ENCODE measurements at regions not wholly inside any gene's neighbourhood (a gene's known extent, or its start where the extent isn't known, plus 50 kb on each side); places are given as distances from the start of the nearest gene placed in this dataset.

DNA sequence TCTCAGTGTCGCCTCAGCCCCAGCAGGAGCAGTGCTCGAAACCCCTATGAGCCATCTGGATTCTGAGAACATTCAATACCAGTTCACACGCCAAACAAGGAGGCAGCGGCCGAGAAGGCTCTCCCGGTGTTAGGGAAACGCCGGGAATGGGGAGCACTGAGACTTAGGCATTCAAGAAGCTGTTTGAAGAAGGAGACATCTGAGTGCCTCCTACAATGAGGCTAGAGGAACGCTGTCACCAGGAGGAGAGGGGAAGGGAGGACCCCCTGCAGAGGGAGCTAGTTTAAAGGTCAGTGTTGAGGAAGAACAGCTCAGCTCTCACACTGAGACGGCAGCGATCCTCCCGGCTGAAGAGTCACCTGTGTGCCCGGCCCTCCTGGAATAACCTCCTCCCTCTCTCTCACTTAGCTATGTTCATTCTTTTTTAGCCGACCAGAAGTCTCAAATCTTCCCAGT is 69.9 kb downstream of the SERPINA3 start:
- no peak for TF ChIP-seq EZH2 (optimal IDR thresholded peaks at IDR 0.05; ENCODE audit: low read depth, low read length)
- TF ChIP-seq, protein P1, sequence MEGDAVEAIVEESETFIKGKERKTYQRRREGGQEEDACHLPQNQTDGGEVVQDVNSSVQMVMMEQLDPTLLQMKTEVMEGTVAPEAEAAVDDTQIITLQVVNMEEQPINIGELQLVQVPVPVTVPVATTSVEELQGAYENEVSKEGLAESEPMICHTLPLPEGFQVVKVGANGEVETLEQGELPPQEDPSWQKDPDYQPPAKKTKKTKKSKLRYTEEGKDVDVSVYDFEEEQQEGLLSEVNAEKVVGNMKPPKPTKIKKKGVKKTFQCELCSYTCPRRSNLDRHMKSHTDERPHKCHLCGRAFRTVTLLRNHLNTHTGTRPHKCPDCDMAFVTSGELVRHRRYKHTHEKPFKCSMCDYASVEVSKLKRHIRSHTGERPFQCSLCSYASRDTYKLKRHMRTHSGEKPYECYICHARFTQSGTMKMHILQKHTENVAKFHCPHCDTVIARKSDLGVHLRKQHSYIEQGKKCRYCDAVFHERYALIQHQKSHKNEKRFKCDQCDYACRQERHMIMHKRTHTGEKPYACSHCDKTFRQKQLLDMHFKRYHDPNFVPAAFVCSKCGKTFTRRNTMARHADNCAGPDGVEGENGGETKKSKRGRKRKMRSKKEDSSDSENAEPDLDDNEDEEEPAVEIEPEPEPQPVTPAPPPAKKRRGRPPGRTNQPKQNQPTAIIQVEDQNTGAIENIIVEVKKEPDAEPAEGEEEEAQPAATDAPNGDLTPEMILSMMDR (IDR thresholded peaks at IDR 0.05; ENCODE audit: low read length) = no peak

Measured in MM.1S (cell line).